GM19035 (cell line): ENCODE measurements at regions not wholly inside any gene's neighbourhood (a gene's known extent, or its start where the extent isn't known, plus 50 kb on each side); places are given as distances from the start of the nearest gene placed in this dataset.

Source experiments
- ATAC-seq: cut with Tn5 transposase; IDR thresholded peaks from one replicate; pipeline ENCODE4 v1.9.1; 2021; ENCODE audit not compliant: unreplicated experiment

- no peak for ATAC-seq
These were observed 373.3 kb upstream of the DIAPH2 start for GRCh38 chrX:96311366-96311765.

- no peak for ATAC-seq
These were observed 369.7 kb upstream of the DIAPH2 start for GRCh38 chrX:96314985-96315384.

GRCh38 chrX:96361844-96362243 lies 322.8 kb upstream of the DIAPH2 start:
- ATAC-seq, result no peak

GRCh38 chrX:96372313-96373046 lies 312.2 kb upstream of the DIAPH2 start:
- ATAC-seq, result no peak

GRCh38 chrX:96373047-96373355 lies 311.6 kb upstream of the DIAPH2 start:
- ATAC-seq, result no peak

- ATAC-seq, result no peak
These were observed 308.4 kb upstream of the DIAPH2 start for GRCh38 chrX:96376266-96376665.

- no peak for ATAC-seq
These were observed 304.7 kb upstream of the DIAPH2 start for GRCh38 chrX:96379951-96380350.

GRCh38 chrX:96382018-96382417 lies 302.6 kb upstream of the DIAPH2 start:
- ATAC-seq, result no peak

- no peak for ATAC-seq
These were observed 301.2 kb upstream of the DIAPH2 start for GRCh38 chrX:96383428-96383827.

- no peak for ATAC-seq
These were observed 298.3 kb upstream of the DIAPH2 start for GRCh38 chrX:96386325-96386724.

GRCh38 chrX:96386981-96387380 lies 297.7 kb upstream of the DIAPH2 start:
- no peak for ATAC-seq

GRCh38 chrX:96387801-96388200 lies 296.8 kb upstream of the DIAPH2 start:
- no peak for ATAC-seq

GRCh38 chrX:96389281-96390047 lies 295.2 kb upstream of the DIAPH2 start:
- ATAC-seq, result no peak

GRCh38 chrX:96394598-96394997 lies 290.0 kb upstream of the DIAPH2 start:
- no peak for ATAC-seq

GRCh38 chrX:96403446-96403845 lies 281.2 kb upstream of the DIAPH2 start:
- no peak for ATAC-seq

- ATAC-seq, result no peak
These were observed 278.8 kb upstream of the DIAPH2 start for GRCh38 chrX:96405842-96406241.

GRCh38 chrX:96407072-96407471 lies 277.6 kb upstream of the DIAPH2 start:
- no peak for ATAC-seq

GRCh38 chrX:96407501-96407900 lies 277.1 kb upstream of the DIAPH2 start:
- ATAC-seq, result no peak

GRCh38 chrX:96407981-96408380 lies 276.7 kb upstream of the DIAPH2 start:
- no peak for ATAC-seq

- ATAC-seq, result no peak
These were observed 273.7 kb upstream of the DIAPH2 start for GRCh38 chrX:96410927-96411326.

GRCh38 chrX:96417695-96418094 lies 266.9 kb upstream of the DIAPH2 start:
- ATAC-seq, result no peak

- ATAC-seq, result no peak
These were observed 260.6 kb upstream of the DIAPH2 start for GRCh38 chrX:96424007-96424406.

GRCh38 chrX:96425200-96425599 lies 259.4 kb upstream of the DIAPH2 start:
- ATAC-seq, result no peak
